HG02678 (cell line): ENCODE measurements at regions not wholly inside any gene's neighbourhood (a gene's known extent, or its start where the extent isn't known, plus 50 kb on each side); places are given as distances from the start of the nearest gene placed in this dataset.

Experiments used
- ATAC-seq: cut with Tn5 transposase; IDR thresholded peaks from one replicate; pipeline ENCODE4 v1.9.1; 2021; ENCODE audit warnings: mild to moderate bottlenecking, moderate library complexity; ENCODE audit not compliant: unreplicated experiment

- ATAC-seq = no peak
These were observed 244.2 kb downstream of the TLE3 start for GRCh38 chr15:69853544-69853951.

GRCh38 chr15:69854001-69854400, 243.7 kb downstream of the TLE3 start:
- no peak for ATAC-seq

- ATAC-seq = no peak
These were observed 243.1 kb downstream of the TLE3 start for GRCh38 chr15:69854521-69855181.

- no peak for ATAC-seq
These were observed 242.3 kb downstream of the TLE3 start for GRCh38 chr15:69855258-69856000.

GRCh38 chr15:69857250-69857649, 240.5 kb downstream of the TLE3 start:
- ATAC-seq = no peak

GRCh38 chr15:69857686-69858391, 239.9 kb downstream of the TLE3 start:
- no peak for ATAC-seq

- no peak for ATAC-seq
These were observed 239.3 kb downstream of the TLE3 start for GRCh38 chr15:69858456-69858855.

- no peak for ATAC-seq
These were observed 237.9 kb downstream of the TLE3 start for GRCh38 chr15:69859866-69860265.

GRCh38 chr15:69860321-69860720, 237.4 kb downstream of the TLE3 start:
- no peak for ATAC-seq

- no peak for ATAC-seq
These were observed 236.8 kb downstream of the TLE3 start for GRCh38 chr15:69860921-69861320.

- no peak for ATAC-seq
These were observed 236.2 kb downstream of the TLE3 start for GRCh38 chr15:69861331-69862171.

GRCh38 chr15:69862540-69862939, 235.2 kb downstream of the TLE3 start:
- ATAC-seq = no peak

GRCh38 chr15:69863446-69863845, 234.3 kb downstream of the TLE3 start:
- ATAC-seq = no peak

GRCh38 chr15:69865369-69865768, 232.3 kb downstream of the TLE3 start:
- no peak for ATAC-seq

GRCh38 chr15:69868756-69869155, 229.0 kb downstream of the TLE3 start:
- no peak for ATAC-seq

- ATAC-seq = no peak
These were observed 228.4 kb downstream of the TLE3 start for GRCh38 chr15:69869291-69869690.

GRCh38 chr15:69869881-69870505, 227.7 kb downstream of the TLE3 start:
- ATAC-seq = no peak

GRCh38 chr15:69871511-69872134, 226.1 kb downstream of the TLE3 start:
- ATAC-seq = no peak

- ATAC-seq = no peak
These were observed 223.9 kb downstream of the TLE3 start for GRCh38 chr15:69873807-69874206.

- no peak for ATAC-seq
These were observed 223.4 kb downstream of the TLE3 start for GRCh38 chr15:69874321-69874720.
